Neural cell (in vitro differentiated cells): ENCODE measurements at regions not wholly inside any gene's neighbourhood (a gene's known extent, or its start where the extent isn't known, plus 50 kb on each side); places are given as distances from the start of the nearest gene placed in this dataset.

ENCODE experiments used
- CTCF ChIP-seq: fragments of 450-650 bp; IDR thresholded peaks from 2 replicates; pipeline ENCODE4 v1.5.1; 2014; ENCODE audit warnings: antibody characterized with exemption, mild to moderate bottlenecking, moderate library complexity; ENCODE audit not compliant: poor library complexity, severe bottlenecking
- EZH2 ChIP-seq: fragments of 200-600, 300-800 bp; shearing (Covaris generic), sonication (generic); IDR thresholded peaks from 2 replicates; pipeline ENCODE4 v1.6.1; 2014; ENCODE audit warnings: antibody characterized with exemption, low read length, borderline replicate concordance, mild to moderate bottlenecking; ENCODE audit not compliant: insufficient read depth, poor library complexity, severe bottlenecking
- RAD21 ChIP-seq: fragments of 450-650 bp; conservative IDR thresholded peaks from 2 replicates; pipeline ENCODE4 v1.6.1; 2014; ENCODE audit warnings: antibody characterized with exemption, mild to moderate bottlenecking, moderate library complexity

DNA sequence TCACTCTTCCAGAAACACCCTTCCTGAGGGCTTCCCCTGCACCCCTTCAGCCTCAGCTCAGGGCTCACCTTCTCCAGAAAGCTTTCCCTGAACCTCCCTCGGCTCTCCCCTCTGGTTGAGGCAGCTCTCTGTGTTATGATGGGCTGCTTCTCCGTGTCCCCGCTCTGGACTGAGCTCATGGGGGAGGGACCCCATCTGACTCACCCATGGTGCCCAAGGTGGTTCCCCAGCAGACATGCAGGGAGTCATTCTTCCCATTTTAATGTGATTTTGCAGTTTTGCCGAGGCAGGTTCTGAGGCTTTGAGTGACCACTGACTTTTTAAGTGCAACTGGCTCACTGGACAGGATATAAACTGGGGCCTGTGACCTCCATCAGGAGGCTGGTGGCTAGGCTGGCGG lies 495.1 kb downstream of the TBC1D22A start:
- no peak for TF ChIP-seq CTCF
- TF ChIP-seq EZH2 = no peak
- TF ChIP-seq RAD21 = no peak
